CD4-positive, CD25-positive, alpha-beta regulatory T cell (primary cell): ENCODE measurements at regions not wholly inside any gene's neighbourhood (a gene's known extent, or its start where the extent isn't known, plus 50 kb on each side); places are given as distances from the start of the nearest gene placed in this dataset.

Experiments
- ATAC-seq, 2 donors: fragments of 150-1000 bp; cut with Tn5 transposase; one replicate each; pipeline ENCODE4 v1.10.0; 2021; ENCODE audit warnings: low read depth in 2 of 2, moderate number of reproducible peaks in 2 of 2, moderate library complexity in 1 of 2
- DNase-seq, 3 donors: peaks; one replicate each; pipeline versions ENCODE4 v3.0.0 to v3.0.0-alpha.2; 2012 to 2022; ENCODE audit warnings: mixed read lengths in 1 of 3
- H3K27ac ChIP-seq: one replicate; pipeline ENCODE4 v1.7.0; 2013; ENCODE audit warnings: mild to moderate bottlenecking, low read length; ENCODE audit not compliant: insufficient read depth, poor library complexity, severe bottlenecking
- H3K27me3 ChIP-seq: one replicate; pipeline ENCODE4 v1.7.0; 2013; ENCODE audit warnings: low read length; ENCODE audit not compliant: control insufficient read depth, insufficient read depth
- H3K36me3 ChIP-seq: one replicate; pipeline ENCODE4 v1.7.0; 2013; ENCODE audit warnings: mild to moderate bottlenecking, low read length, moderate library complexity; ENCODE audit not compliant: control insufficient read depth, insufficient read depth
- H3K4me1 ChIP-seq: 2 replicates; pipeline ENCODE4 v1.7.0; 2013; ENCODE audit warnings: mild to moderate bottlenecking, low read length; ENCODE audit not compliant: insufficient read depth, control insufficient read depth, poor library complexity, severe bottlenecking
- H3K4me3 ChIP-seq: one replicate; pipeline ENCODE4 v1.7.0; 2013; ENCODE audit warnings: low read depth, mild to moderate bottlenecking, low read length, moderate library complexity
- H3K9me3 ChIP-seq, 2 experiments: 1 replicate in 1 of 2; 2 replicates in 1 of 2; pipeline ENCODE4 v1.7.0; 2013; ENCODE audit warnings: low read length in 2 of 2, mild to moderate bottlenecking in 1 of 2, moderate library complexity in 1 of 2; ENCODE audit not compliant: control insufficient read depth in 2 of 2
- H3K27ac Mint-ChIP-seq, 3 donors: one replicate each; pipeline ENCODE4 v1.8.0; 2020 to 2022; ENCODE audit warnings: mild to moderate bottlenecking in 3 of 3, mixed read lengths in 3 of 3, moderate library complexity in 2 of 3
- H3K27me3 Mint-ChIP-seq: one replicate; pipeline ENCODE4 v1.8.0; 2022; ENCODE audit warnings: mild to moderate bottlenecking, mixed read lengths
- H3K36me3 Mint-ChIP-seq: one replicate; pipeline ENCODE4 v1.8.0; 2020; ENCODE audit warnings: mixed read lengths
- H3K4me1 Mint-ChIP-seq, 4 donors: one replicate each; pipeline ENCODE4 v1.8.0; 2020 to 2022; ENCODE audit warnings: mixed read lengths in 4 of 4, mild to moderate bottlenecking in 1 of 4
- H3K4me3 Mint-ChIP-seq, 4 donors: one replicate each; pipeline ENCODE4 v1.8.0; 2020 to 2022; ENCODE audit warnings: mild to moderate bottlenecking in 4 of 4, mixed read lengths in 4 of 4, moderate library complexity in 3 of 4
- H3K9me3 Mint-ChIP-seq, 7 donors: one replicate each; pipeline ENCODE4 v1.8.0; 2020 to 2022; ENCODE audit warnings: mixed read lengths in 7 of 7, mild to moderate bottlenecking in 3 of 7, moderate library complexity in 2 of 7

GRCh38 chr2:188902901-188903491 is 71.2 kb upstream of the COL3A1 start:
- no peak overlapping the region for H3K27ac Mint-ChIP-seq
- DNase-seq (no peak), ATAC-seq (no peak)
- H3K4me1 ChIP-seq, result no peaks in the 10 kb centered on the region
- peaks cover 0 to 4% of the 10 kb centered on the region in 2 experiments for H3K9me3 ChIP-seq
- H3K27ac ChIP-seq, result no peak overlapping the region
- H3K9me3 Mint-ChIP-seq, result peaks cover 0 to 9% (median 2%) of the 10 kb centered on the region in 7 donors
- no peaks in the 10 kb centered on the region for H3K36me3 ChIP-seq
- no peaks in the 10 kb centered on the region for H3K4me1 Mint-ChIP-seq
- no peaks in the 10 kb centered on the region for H3K36me3 Mint-ChIP-seq
- H3K27me3 ChIP-seq, result no peaks in the 10 kb centered on the region
- H3K4me3 Mint-ChIP-seq, result no peak overlapping the region
- H3K4me3 ChIP-seq, result no peak overlapping the region
- no peaks in the 10 kb centered on the region for H3K27me3 Mint-ChIP-seq

GRCh38 chr2:188903740-188904139 is 70.4 kb upstream of the COL3A1 start:
- Mint-ChIP-seq H3K4me1 (no peaks in the 10 kb centered on the region), H3K36me3 (no peaks in the 10 kb centered on the region), H3K27ac (no peak overlapping the region), H3K9me3 (peaks cover 0 to 9% (median 2%) of the 10 kb centered on the region in 7 donors), H3K27me3 (no peaks in the 10 kb centered on the region), H3K4me3 (no peak overlapping the region)
- H3K27ac ChIP-seq, result no peak overlapping the region
- no peak for DNase-seq
- H3K27me3 ChIP-seq, result no peaks in the 10 kb centered on the region
- H3K4me1 ChIP-seq, result no peaks in the 10 kb centered on the region
- ATAC-seq, result no peak
- H3K36me3 ChIP-seq, result no peaks in the 10 kb centered on the region
- no peak overlapping the region for H3K4me3 ChIP-seq
- peaks cover 0 to 4% of the 10 kb centered on the region in 2 experiments for H3K9me3 ChIP-seq

- ATAC-seq, result no peak
- no peaks in the 10 kb centered on the region for H3K4me1 Mint-ChIP-seq
- Histone ChIP-seq H3K4me3 (no peak overlapping the region), H3K36me3 (no peaks in the 10 kb centered on the region), H3K27me3 (no peaks in the 10 kb centered on the region), H3K4me1 (no peaks in the 10 kb centered on the region), H3K9me3 (peaks cover 0 to 4% of the 10 kb centered on the region in 2 experiments), H3K27ac (no peak overlapping the region)
- no peaks in the 10 kb centered on the region for H3K36me3 Mint-ChIP-seq
- DNase-seq, result no peak
- no peak overlapping the region for H3K27ac Mint-ChIP-seq
- peaks cover 0 to 7% (median 4%) of the 10 kb centered on the region in 7 donors for H3K9me3 Mint-ChIP-seq
- H3K27me3 Mint-ChIP-seq, result peaks cover 4% of the 10 kb centered on the region
- no peak overlapping the region for H3K4me3 Mint-ChIP-seq
These were observed 65.1 kb upstream of the COL3A1 start for GRCh38 chr2:188909036-188909435.

GRCh38 chr2:188916736-188917135 is 57.4 kb upstream of the COL3A1 start:
- Histone ChIP-seq H3K4me3 (no peak overlapping the region), H3K4me1 (no peaks in the 10 kb centered on the region), H3K27me3 (no peaks in the 10 kb centered on the region), H3K9me3 (no peaks in the 10 kb centered on the region), H3K36me3 (no peaks in the 10 kb centered on the region), H3K27ac (no peak overlapping the region)
- Mint-ChIP-seq H3K36me3 (no peaks in the 10 kb centered on the region), H3K9me3 (peaks cover 0 to 4% (median 0%) of the 10 kb centered on the region in 7 donors), H3K27me3 (no peaks in the 10 kb centered on the region), H3K27ac (no peak overlapping the region), H3K4me1 (no peaks in the 10 kb centered on the region), H3K4me3 (no peak overlapping the region)
- ATAC-seq, result no peak
- DNase-seq, result no peak

- Mint-ChIP-seq H3K27ac (no peak overlapping the region), H3K4me1 (no peaks in the 10 kb centered on the region), H3K4me3 (no peak overlapping the region), H3K27me3 (no peaks in the 10 kb centered on the region), H3K36me3 (no peaks in the 10 kb centered on the region), H3K9me3 (peaks cover 0 to 4% (median 0%) of the 10 kb centered on the region in 7 donors)
- H3K9me3 ChIP-seq, result no peaks in the 10 kb centered on the region
- H3K27me3 ChIP-seq, result no peaks in the 10 kb centered on the region
- no peaks in the 10 kb centered on the region for H3K4me1 ChIP-seq
- no peak for DNase-seq
- no peak for ATAC-seq
- H3K27ac ChIP-seq, result no peak overlapping the region
- H3K36me3 ChIP-seq, result no peaks in the 10 kb centered on the region
- H3K4me3 ChIP-seq, result no peak overlapping the region
These were observed 56.5 kb upstream of the COL3A1 start for GRCh38 chr2:188917632-188918031.

- H3K4me3 ChIP-seq, result no peak overlapping the region
- no peaks in the 10 kb centered on the region for H3K4me1 Mint-ChIP-seq
- H3K27ac Mint-ChIP-seq, result no peak overlapping the region
- ATAC-seq (no peak), DNase-seq (no peak)
- no peaks in the 10 kb centered on the region for H3K36me3 Mint-ChIP-seq
- H3K27ac ChIP-seq, result no peak overlapping the region
- no peaks in the 10 kb centered on the region for H3K36me3 ChIP-seq
- no peaks in the 10 kb centered on the region for H3K27me3 ChIP-seq
- H3K9me3 Mint-ChIP-seq, result peaks cover 0 to 5% (median under 1%) of the 10 kb centered on the region in 7 donors
- no peaks in the 10 kb centered on the region for H3K4me1 ChIP-seq
- H3K27me3 Mint-ChIP-seq, result no peaks in the 10 kb centered on the region
- no peak overlapping the region for H3K4me3 Mint-ChIP-seq
- H3K9me3 ChIP-seq, result no peaks in the 10 kb centered on the region
These were observed 54.3 kb upstream of the COL3A1 start for GRCh38 chr2:188919824-188920223.

GRCh38 chr2:188922191-188922590 is 52.0 kb upstream of the COL3A1 start:
- no peak for ATAC-seq
- Mint-ChIP-seq H3K36me3 (no peaks in the 10 kb centered on the region), H3K27ac (no peak overlapping the region), H3K4me3 (no peak overlapping the region), H3K9me3 (peaks cover 0 to 8% (median 6%) of the 10 kb centered on the region in 7 donors), H3K4me1 (no peaks in the 10 kb centered on the region), H3K27me3 (no peaks in the 10 kb centered on the region)
- no peak for DNase-seq
- no peak overlapping the region for H3K27ac ChIP-seq
- no peaks in the 10 kb centered on the region for H3K4me1 ChIP-seq
- H3K36me3 ChIP-seq, result no peaks in the 10 kb centered on the region
- no peak overlapping the region for H3K4me3 ChIP-seq
- no peaks in the 10 kb centered on the region for H3K9me3 ChIP-seq
- H3K27me3 ChIP-seq, result no peaks in the 10 kb centered on the region
